GM10847 (cell line): ENCODE measurements at regions not wholly inside any gene's neighbourhood (a gene's known extent, or its start where the extent isn't known, plus 50 kb on each side); places are given as distances from the start of the nearest gene placed in this dataset.

Source experiments
- POLR2A ChIP-seq: IDR thresholded peaks from 2 replicates; pipeline ENCODE4 v1.6.1; 2011; ENCODE audit not compliant: insufficient read length; ENCODE audit errors: extremely low read depth

DNA sequence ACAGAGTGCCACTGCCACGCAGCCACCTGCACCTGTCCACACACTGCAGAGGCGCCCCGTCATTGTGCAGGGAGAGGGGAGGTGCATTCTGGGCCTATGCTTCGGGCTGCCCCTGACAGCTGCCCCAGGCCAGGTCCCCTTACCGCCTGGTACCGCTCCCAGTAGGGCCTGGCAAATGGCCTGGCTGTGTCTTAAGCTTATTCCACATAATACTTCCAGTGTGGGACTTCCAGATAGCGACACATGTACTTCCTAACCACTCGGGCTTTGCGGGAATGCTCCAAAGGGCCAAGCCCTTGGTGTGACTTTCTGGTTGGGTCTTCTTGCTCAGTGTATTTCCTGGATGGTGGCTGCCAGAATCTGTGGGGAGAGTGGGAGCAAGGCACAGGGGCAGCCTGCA is 254.3 kb upstream of the CHRNA7 start:
- no peak for TF ChIP-seq POLR2A

- TF ChIP-seq POLR2A: no peak
Observed at GRCh38 chr15:31781261-31781660, 249.1 kb upstream of the CHRNA7 start.

- no peak for TF ChIP-seq POLR2A
Observed at GRCh38 chr15:31782016-31782783, 248.1 kb upstream of the CHRNA7 start.

GRCh38 chr15:31782951-31783350 is 247.4 kb upstream of the CHRNA7 start:
- TF ChIP-seq POLR2A: no peak

- no peak for TF ChIP-seq POLR2A
Observed at GRCh38 chr15:31786360-31786759, 244.0 kb upstream of the CHRNA7 start.

- TF ChIP-seq POLR2A: no peak
Observed at GRCh38 chr15:31788104-31788503, 242.2 kb upstream of the CHRNA7 start.

DNA sequence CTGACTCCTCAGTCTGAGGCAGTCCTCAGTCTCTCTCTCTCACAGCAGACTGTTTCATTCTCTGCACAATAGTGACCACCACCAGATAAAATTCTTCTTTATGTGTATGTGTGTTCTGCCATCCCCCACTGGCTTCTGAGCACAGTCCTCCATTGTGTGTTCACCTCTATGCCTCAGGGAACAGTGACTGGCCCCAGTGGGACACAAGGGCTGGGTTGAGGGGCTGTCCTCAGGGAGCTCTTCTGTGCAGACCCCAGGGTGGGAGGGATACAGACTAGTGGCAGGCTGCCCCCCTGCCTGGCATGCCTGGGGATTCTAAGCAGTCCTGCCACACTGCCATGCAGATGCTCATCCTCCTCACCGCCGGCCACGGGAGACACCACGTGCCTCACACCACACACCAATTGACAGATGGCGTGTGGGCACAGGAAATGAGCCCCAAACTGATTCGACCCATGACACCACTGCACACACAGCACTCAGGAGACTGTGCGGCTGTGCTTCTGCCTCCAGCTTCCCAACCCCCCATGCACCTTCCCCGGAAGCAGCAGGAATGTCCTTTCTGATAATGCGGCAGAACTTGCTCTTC is 237.6 kb upstream of the CHRNA7 start:
- no peak for TF ChIP-seq POLR2A

DNA sequence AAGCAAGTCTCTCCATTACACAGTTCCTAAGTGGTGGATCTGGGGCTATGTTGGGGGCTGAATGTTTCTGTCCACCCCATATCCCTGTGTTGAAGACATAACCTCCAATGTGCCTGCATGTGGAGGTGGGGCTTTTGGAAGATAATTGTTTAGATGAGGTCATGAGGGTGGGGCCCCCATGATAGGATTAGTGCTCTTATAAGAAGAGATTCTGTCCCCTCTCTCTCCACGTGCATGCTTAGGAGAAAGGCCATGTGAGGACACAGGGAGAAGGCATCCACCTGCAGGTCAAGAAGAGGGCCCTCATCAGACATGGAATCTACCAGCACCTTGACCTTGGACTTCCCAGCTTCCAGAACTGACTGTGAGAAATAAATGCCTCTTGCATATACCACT is 231.0 kb upstream of the CHRNA7 start:
- no peak for TF ChIP-seq POLR2A

DNA sequence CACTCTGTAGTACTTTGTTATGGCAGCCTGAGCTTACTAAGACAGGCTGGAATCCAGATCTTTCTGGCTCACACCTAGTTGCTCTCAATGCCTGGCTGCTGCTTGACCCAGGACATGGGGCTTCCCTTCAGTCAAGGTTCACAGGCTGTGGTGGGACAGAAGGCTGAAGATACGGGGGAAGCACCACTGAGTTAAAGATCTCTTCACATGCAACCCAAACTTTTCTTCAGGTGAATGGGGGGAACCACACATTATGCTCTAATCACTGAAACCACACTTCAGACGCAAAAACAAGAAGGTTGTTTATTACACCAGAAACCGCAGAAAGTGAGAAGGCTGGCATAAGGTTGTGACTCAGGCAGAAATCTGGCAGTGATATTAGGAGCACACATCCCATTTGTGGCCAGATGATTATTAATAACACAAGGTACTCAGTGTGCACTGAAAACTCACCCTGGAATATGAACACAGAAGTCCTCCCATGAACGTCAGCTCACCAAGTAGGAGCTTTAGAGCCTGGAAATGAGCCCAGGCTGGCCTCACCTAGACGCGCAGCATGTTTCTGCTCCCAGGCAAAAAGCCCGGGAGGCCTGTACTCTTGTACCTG is 230.5 kb upstream of the CHRNA7 start:
- no peak for TF ChIP-seq POLR2A

- TF ChIP-seq POLR2A: no peak
Observed at GRCh38 chr15:31801152-31801551, 229.2 kb upstream of the CHRNA7 start.

GRCh38 chr15:31802761-31803160 is 227.6 kb upstream of the CHRNA7 start:
- no peak for TF ChIP-seq POLR2A

DNA sequence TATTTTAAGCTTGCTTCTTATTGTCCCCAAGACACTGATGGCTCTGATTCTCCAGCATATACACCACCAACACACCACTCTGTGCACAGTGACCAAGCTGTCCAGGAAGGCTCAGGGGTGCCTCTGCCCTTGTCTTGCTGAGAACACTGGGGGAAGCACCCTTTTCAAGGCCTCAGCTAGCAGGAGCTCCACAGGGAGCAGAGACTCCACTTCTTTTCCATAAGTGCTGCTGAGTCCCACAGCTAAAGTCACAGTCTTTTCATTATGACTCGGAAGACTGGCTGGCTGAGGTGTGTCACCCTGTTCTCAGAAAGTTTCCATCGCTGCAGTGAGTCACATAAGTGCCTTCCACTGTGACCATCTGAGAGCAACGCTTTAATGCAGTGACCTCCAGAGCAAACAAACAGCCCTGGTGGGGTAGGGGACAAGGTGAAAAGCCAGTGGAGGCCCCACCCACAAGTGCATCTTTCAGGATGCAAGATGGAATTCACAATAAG is 226.9 kb upstream of the CHRNA7 start:
- TF ChIP-seq POLR2A: no peak

- no peak for TF ChIP-seq POLR2A
Observed at GRCh38 chr15:31805090-31805662, 225.1 kb upstream of the CHRNA7 start.

- TF ChIP-seq POLR2A: no peak
Observed at GRCh38 chr15:31806106-31806505, 224.2 kb upstream of the CHRNA7 start.

GRCh38 chr15:31811641-31812040 is 218.7 kb upstream of the CHRNA7 start:
- TF ChIP-seq POLR2A: no peak

GRCh38 chr15:31814082-31814481 is 216.2 kb upstream of the CHRNA7 start:
- TF ChIP-seq POLR2A: no peak

DNA sequence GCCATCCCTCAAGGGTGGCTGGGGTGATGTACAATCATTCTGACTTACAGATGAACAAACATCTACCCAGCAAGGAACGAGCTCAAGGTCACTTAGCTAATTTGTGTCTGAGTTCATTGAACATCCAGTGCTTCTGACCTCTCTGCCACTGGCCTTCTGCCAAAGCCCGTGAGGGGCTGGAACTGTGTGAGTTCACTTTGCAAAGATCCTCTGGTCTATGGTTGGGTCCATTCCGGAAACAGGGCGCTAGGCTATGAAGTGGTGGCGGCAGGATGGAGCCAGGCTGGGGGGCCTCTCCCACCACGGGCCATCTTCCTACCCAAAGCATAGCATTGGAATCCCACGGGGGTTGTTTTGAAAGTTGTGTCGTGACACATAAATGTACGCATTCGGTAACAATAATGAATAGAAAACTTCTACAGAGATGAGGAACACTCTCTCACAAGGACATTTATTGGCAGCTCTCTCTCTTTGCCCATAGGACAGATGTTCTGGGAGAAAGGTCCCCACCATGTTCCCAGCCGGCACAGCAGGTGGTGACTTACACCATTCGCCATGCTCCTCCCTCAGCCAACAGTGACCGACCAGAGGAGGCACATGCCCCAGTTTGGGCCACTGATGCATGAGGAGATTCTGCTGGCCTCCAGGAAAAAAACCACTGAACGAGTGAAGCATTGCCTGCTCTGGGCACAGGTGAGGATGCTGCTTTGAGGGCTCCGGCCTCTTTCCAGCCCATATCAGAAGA is 214.7 kb upstream of the CHRNA7 start:
- no peak for TF ChIP-seq POLR2A
